IMR-90 (cell line): ENCODE measurements at regions not wholly inside any gene's neighbourhood (a gene's known extent, or its start where the extent isn't known, plus 50 kb on each side); places are given as distances from the start of the nearest gene placed in this dataset.

Source experiments
- ATAC-seq: fragments of 200-7000 bp; cut with Tn5 transposase; 2 replicates; pipeline ENCODE4 v1.9.1; 2020; ENCODE audit warnings: low read depth, mild to moderate bottlenecking, moderate library complexity
- BruUV-seq: library from RNA; stranded (reverse); fragments of 400-500 nt; replicated peaks from 2 replicates; lab custom pipeline; 2021; lab: Mats Ljungman, UMichigan
- CTCF ChIA-PET: fragments of 300-600 bp; formaldehyde crosslinking; extraction: SDS; loops from one replicate; lab custom pipeline; 2021; ENCODE audit warnings: antibody characterized with exemption; lab: Yijun Ruan, JAX
- POLR2A ChIA-PET: fragments of 300-600 bp; sonication (Branson Sonifier 250); formaldehyde crosslinking; loops from one replicate; lab custom pipeline; 2022; ENCODE audit warnings: antibody characterized with exemption; ENCODE audit not compliant: unreplicated experiment; lab: Charles Lee
- DNase-seq: peaks from one replicate; pipeline ENCODE4 v3.0.0; 2013
- H2AFZ ChIP-seq: replicated peaks from 2 replicates; pipeline ENCODE3; 2013; ENCODE audit warnings: low read length, mild to moderate bottlenecking; ENCODE audit not compliant: poor library complexity
- H2AK5ac ChIP-seq: 2 replicates; pipeline ENCODE4 v1.6.1; 2013; ENCODE audit warnings: low read depth, low read length, inconsistent platforms
- H2AK9ac ChIP-seq: replicated peaks from 2 replicates; pipeline ENCODE3; 2013; ENCODE audit warnings: mild to moderate bottlenecking, low read depth, low read length, moderate library complexity; ENCODE audit not compliant: poor library complexity
- H2BK120ac ChIP-seq: 2 replicates; pipeline ENCODE4 v1.6.1; 2013; ENCODE audit warnings: low read depth, low read length, inconsistent platforms
- H2BK15ac ChIP-seq: 3 replicates; pipeline ENCODE4 v1.6.1; 2013; ENCODE audit warnings: low read depth, low read length, inconsistent platforms
- H2BK20ac ChIP-seq: 2 replicates; pipeline ENCODE4 v1.6.1; 2013; ENCODE audit warnings: low read depth, mild to moderate bottlenecking, inconsistent platforms, low read length, moderate library complexity
- H2BK5ac ChIP-seq: 2 replicates; pipeline ENCODE4 v1.6.1; 2013; ENCODE audit warnings: mild to moderate bottlenecking, low read depth, low read length, inconsistent platforms; ENCODE audit not compliant: poor library complexity, severe bottlenecking
- H3K14ac ChIP-seq: replicated peaks from 2 replicates; pipeline ENCODE4 v1.6.1; 2013; ENCODE audit warnings: low read depth, low read length, inconsistent platforms
- H3K18ac ChIP-seq: 2 replicates; pipeline ENCODE4 v1.6.1; 2013; ENCODE audit warnings: low read depth, low read length, control low read depth
- H3K23ac ChIP-seq: 2 replicates; pipeline ENCODE4 v1.6.1; 2013; ENCODE audit warnings: low read depth, low read length, inconsistent platforms
- H3K27ac ChIP-seq: 2 replicates; pipeline ENCODE4 v1.5.1; 2013; ENCODE audit warnings: mild to moderate bottlenecking, control low read depth, low read length; ENCODE audit not compliant: insufficient read depth
- H3K27me3 ChIP-seq: 2 replicates; pipeline ENCODE4 v1.6.1; 2013; ENCODE audit warnings: low read length; ENCODE audit not compliant: control insufficient read depth, insufficient read depth
- H3K36me3 ChIP-seq: 2 replicates; pipeline ENCODE4 v1.6.1; 2013; ENCODE audit warnings: low read length, mixed read lengths; ENCODE audit not compliant: control insufficient read depth, insufficient read depth
- H3K4ac ChIP-seq: 2 replicates; pipeline ENCODE4 v1.6.1; 2013; ENCODE audit warnings: low read depth, low read length, inconsistent platforms
- H3K4me1 ChIP-seq: 2 replicates; pipeline ENCODE4 v1.6.1; 2013; ENCODE audit warnings: low read length, mixed read lengths; ENCODE audit not compliant: control insufficient read depth, insufficient read depth
- H3K4me2 ChIP-seq: 2 replicates; pipeline ENCODE4 v1.6.1; 2013; ENCODE audit warnings: low read depth, mild to moderate bottlenecking, control low read depth, low read length, moderate library complexity
- H3K4me3 ChIP-seq: 2 replicates; pipeline ENCODE4 v1.5.1; 2013; ENCODE audit warnings: low read depth, mild to moderate bottlenecking, control low read depth, low read length, moderate library complexity; ENCODE audit not compliant: insufficient read depth
- H3K56ac ChIP-seq: 2 replicates; pipeline ENCODE4 v1.6.1; 2013; ENCODE audit warnings: low read length, inconsistent platforms; ENCODE audit not compliant: insufficient read depth; ENCODE audit errors: extremely low read depth
- H3K79me1 ChIP-seq, 2 experiments: 2 replicates each; pipeline ENCODE4 v1.6.1; 2013; ENCODE audit warnings: low read length in 2 of 2, inconsistent platforms in 1 of 2, low read depth in 1 of 2
- H3K9ac ChIP-seq: 2 replicates; pipeline ENCODE4 v1.6.1; 2013; ENCODE audit warnings: low read depth, low read length, control low read depth
- H3K9me1 ChIP-seq: 2 replicates; pipeline ENCODE4 v1.6.1; 2013; ENCODE audit warnings: low read length, inconsistent platforms; ENCODE audit not compliant: insufficient read depth
- H3K9me3 ChIP-seq: 2 replicates; pipeline ENCODE4 v1.6.1; 2013; ENCODE audit warnings: low read length; ENCODE audit not compliant: control insufficient read depth, insufficient read depth
- H4K20me1 ChIP-seq: 2 replicates; pipeline ENCODE4 v1.6.1; 2013; ENCODE audit warnings: low read length, inconsistent platforms; ENCODE audit not compliant: insufficient read depth
- H4K5ac ChIP-seq: 2 replicates; pipeline ENCODE4 v1.6.1; 2013; ENCODE audit warnings: mild to moderate bottlenecking, low read depth, low read length, control low read depth
- H4K8ac ChIP-seq, 2 experiments: 2 replicates each; pipeline ENCODE4 v1.6.1; 2013; ENCODE audit warnings: low read depth in 2 of 2, low read length in 2 of 2, control low read depth in 1 of 2, inconsistent platforms in 1 of 2
- H4K91ac ChIP-seq: 2 replicates; pipeline ENCODE4 v1.6.1; 2013; ENCODE audit warnings: low read depth, low read length, inconsistent platforms; ENCODE audit not compliant: insufficient read depth
- CEBPB ChIP-seq: IDR thresholded peaks from 2 replicates; pipeline ENCODE4 v1.6.1; 2012; ENCODE audit warnings: low read depth, low read length, improper control_type of control experiment
- CHD1 ChIP-seq: IDR thresholded peaks from 2 replicates; pipeline ENCODE4 v1.6.1; 2012; ENCODE audit warnings: low read depth, low read length, improper control_type of control experiment
- MAZ ChIP-seq: IDR thresholded peaks from 2 replicates; pipeline ENCODE4 v1.6.1; 2012; ENCODE audit warnings: low read depth, mild to moderate bottlenecking, low read length, improper control_type of control experiment, moderate library complexity, borderline replicate concordance
- MXI1 ChIP-seq: IDR thresholded peaks from 2 replicates; pipeline ENCODE4 v1.6.1; 2012; ENCODE audit warnings: low read depth, mild to moderate bottlenecking, low read length, moderate library complexity, borderline replicate concordance
- NFE2L2 ChIP-seq: fragments of 150-350 bp; IDR thresholded peaks from 2 replicates; pipeline ENCODE4 v1.6.1; 2016; ENCODE audit warnings: low read depth, mild to moderate bottlenecking, low read length
- POLR2A ChIP-seq: IDR thresholded peaks from 2 replicates; pipeline ENCODE4 v1.6.1; 2012; ENCODE audit warnings: mild to moderate bottlenecking, low read depth, low read length
- RAD21 ChIP-seq: IDR thresholded peaks from 2 replicates; pipeline ENCODE4 v1.6.1; 2012; ENCODE audit warnings: low read length, improper control_type of control experiment
- RCOR1 ChIP-seq: IDR thresholded peaks from 2 replicates; pipeline ENCODE4 v1.6.1; 2012; ENCODE audit warnings: mild to moderate bottlenecking, low read length, improper control_type of control experiment; ENCODE audit not compliant: insufficient replicate concordance
- SMC3 ChIP-seq: fragments of 150-350 bp; IDR thresholded peaks from 2 replicates; pipeline ENCODE4 v1.6.1; 2016; ENCODE audit warnings: low read depth, mild to moderate bottlenecking, antibody characterized with exemption, low read length, moderate library complexity
- WGBS, 2 experiments: methylation state at CpG; one replicate each; pipeline versions ENCODE4 v1.1.5 to v1.1.7; 2013; ENCODE audit warnings: missing lambda C conversion rate in 2 of 2; ENCODE audit not compliant: insufficient read length in 1 of 2; ENCODE audit errors: extremely low coverage in 2 of 2; 5-methylcytosine and 5-hydroxymethylcytosine counted together
- dilution Hi-C: fragments of 300-500 bp; cut with HindIII; formaldehyde crosslinking; loops from one replicate; pipeline ENCODE4 v1.14.3; 2018; ENCODE audit warnings: low sequenced_read_pairs; ENCODE audit not compliant: unreplicated experiment
- in situ Hi-C: fragments of 300-500 bp; cut with MboI; formaldehyde crosslinking; loops from 3 replicates; pipeline ENCODE4 v1.14.3; 2019; ENCODE audit warnings: low sequenced_read_pairs, inconsistent platforms, mixed read lengths
- intact Hi-C: fragments of 100-400 bp; cut with micrococcal nuclease; formaldehyde crosslinking; loops from 2 replicates; pipeline ENCODE4 v1.10.0; 2022
- TF ChIP-seq, protein P1 (sequence below): fragments of 150-350 bp; IDR thresholded peaks from 2 replicates; pipeline ENCODE4 v1.6.1; 2016; ENCODE audit warnings: low read depth, mild to moderate bottlenecking, low read length, moderate library complexity, borderline replicate concordance

DNA sequence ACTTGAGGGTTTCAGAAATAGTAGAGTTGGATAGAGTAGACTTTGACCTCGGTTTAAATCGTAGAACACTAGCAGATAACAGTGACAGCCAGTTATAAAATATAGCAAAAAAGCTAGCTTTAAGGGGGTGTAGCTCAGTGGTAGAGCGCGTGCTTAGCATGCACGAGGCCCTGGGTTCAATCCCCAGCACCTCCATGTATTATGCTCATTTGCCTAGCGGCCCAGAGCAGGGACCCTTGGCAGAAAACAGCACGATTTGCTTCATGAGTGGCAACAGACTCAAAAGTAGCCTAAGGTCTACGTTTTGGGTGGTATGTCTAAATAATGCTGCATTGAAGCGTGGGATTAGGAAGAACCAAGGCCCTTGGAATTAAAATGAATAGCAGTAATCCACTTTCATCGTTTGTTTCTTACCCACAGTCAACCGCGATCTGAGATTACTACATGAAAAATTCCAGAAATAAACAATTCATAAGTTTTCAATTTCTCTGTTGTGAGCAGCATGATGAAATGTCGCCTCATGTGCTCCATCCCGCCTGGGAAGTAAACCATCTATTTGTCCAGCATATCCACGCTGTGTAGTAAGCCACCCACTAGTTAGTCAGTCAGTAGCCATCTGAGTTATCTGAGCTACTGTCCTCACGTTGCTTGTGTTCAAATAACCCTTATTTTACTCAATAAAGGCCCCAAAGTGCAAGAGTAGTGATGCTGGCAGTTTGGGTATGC is 184.9 kb downstream of the GPX5 start:
- no peak overlapping the region for H4K8ac ChIP-seq
- no peaks in the 10 kb centered on the region for H3K79me1 ChIP-seq
- no peak overlapping the region for H2AK5ac ChIP-seq
- H4K20me1 ChIP-seq, result no peaks in the 10 kb centered on the region
- no peak overlapping the region for H2BK120ac ChIP-seq
- no peak overlapping the region for H3K18ac ChIP-seq
- POLR2A ChIA-PET, result no interaction called here
- H4K5ac ChIP-seq, result no peak overlapping the region
- no peak overlapping the region for H3K4me3 ChIP-seq
- DNase-seq, result peak; percentile 58
- no peak overlapping the region for H3K27ac ChIP-seq
- H3K4ac ChIP-seq, result no peak overlapping the region
- no peaks in the 10 kb centered on the region for H3K36me3 ChIP-seq
- dilution Hi-C loops, result no loop called here
- no peak overlapping the region for H3K56ac ChIP-seq
- no peak overlapping the region for H2BK15ac ChIP-seq
- no peaks in the 10 kb centered on the region; the same call in 1 of the 2 replicates for H3K9me3 ChIP-seq
- H3K23ac ChIP-seq, result no peak overlapping the region
- H2AFZ ChIP-seq, result no peak overlapping the region
- no peak overlapping the region for H3K4me2 ChIP-seq
- no peaks in the 10 kb centered on the region for H3K27me3 ChIP-seq
- no peaks in the 10 kb centered on the region for H3K9me1 ChIP-seq
- CTCF ChIA-PET, result no interaction called here
- in situ Hi-C loops, result no loop called here
- BruUV-seq, result no TSS peak
- H2BK5ac ChIP-seq, result no peak overlapping the region
- no peaks in the 10 kb centered on the region for H3K4me1 ChIP-seq
- H3K9ac ChIP-seq, result no peak overlapping the region
- H2BK20ac ChIP-seq, result no peak overlapping the region
- no peak overlapping the region for H2AK9ac ChIP-seq
- intact Hi-C loops, result no loop called here
- peak; percentile 77 for ATAC-seq
- no peak overlapping the region for H4K91ac ChIP-seq
- TF ChIP-seq POLR2A, result no peak
- no peak for TF ChIP-seq RAD21
- TF ChIP-seq MAZ, result no peak
- no peak for TF ChIP-seq RCOR1
- no peak for TF ChIP-seq NFE2L2
- TF ChIP-seq, protein P1, sequence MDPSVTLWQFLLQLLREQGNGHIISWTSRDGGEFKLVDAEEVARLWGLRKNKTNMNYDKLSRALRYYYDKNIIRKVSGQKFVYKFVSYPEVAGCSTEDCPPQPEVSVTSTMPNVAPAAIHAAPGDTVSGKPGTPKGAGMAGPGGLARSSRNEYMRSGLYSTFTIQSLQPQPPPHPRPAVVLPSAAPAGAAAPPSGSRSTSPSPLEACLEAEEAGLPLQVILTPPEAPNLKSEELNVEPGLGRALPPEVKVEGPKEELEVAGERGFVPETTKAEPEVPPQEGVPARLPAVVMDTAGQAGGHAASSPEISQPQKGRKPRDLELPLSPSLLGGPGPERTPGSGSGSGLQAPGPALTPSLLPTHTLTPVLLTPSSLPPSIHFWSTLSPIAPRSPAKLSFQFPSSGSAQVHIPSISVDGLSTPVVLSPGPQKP, result no peak
- no peak for TF ChIP-seq CEBPB
- TF ChIP-seq SMC3, result no peak
- no peak for TF ChIP-seq CHD1
- no peak for TF ChIP-seq MXI1
- WGBS, 2 experiments, result 41% methylated on average over 6 of the region's 16 CpGs; no CpG with 5 or more reads in 1 of the 2 experiments
- no peak overlapping the region for H3K14ac ChIP-seq
